Omental fat pad (tissue), 3 donors: ENCODE measurements at regions not wholly inside any gene's neighbourhood (a gene's known extent, or its start where the extent isn't known, plus 50 kb on each side); places are given as distances from the start of the nearest gene placed in this dataset.

ENCODE experiments used
- ATAC-seq: fragments of 150-250 bp; one replicate; pipeline ENCODE4 v1.9.1; 2016; ENCODE audit warnings: mild to moderate bottlenecking, moderate library complexity; ENCODE audit not compliant: low FRiP score
- DNase-seq: peaks from one replicate; pipeline ENCODE4 v3.0.0-alpha.2; 2019; ENCODE audit warnings: low spot score
- CTCF ChIP-seq, 3 donors: fragments of 450-650 bp; IDR thresholded peaks; one replicate each; pipeline ENCODE4 v1.5.1; 2016 to 2017; ENCODE audit warnings: antibody characterized with exemption in 3 of 3, mild to moderate bottlenecking in 3 of 3, moderate library complexity in 2 of 3

GRCh38 chr3:105988540-105989212 lies 119.9 kb upstream of the CBLB start:
- TF ChIP-seq CTCF (IDR thresholded peaks at IDR 0.05), result no peak
- ATAC-seq (no peak), DNase-seq (no peak)

- DNase-seq, result no peak
- no peak for TF ChIP-seq CTCF (IDR thresholded peaks at IDR 0.05)
- no peak for ATAC-seq
These were observed 128.0 kb upstream of the CBLB start for GRCh38 chr3:105996781-105997180.

GRCh38 chr3:105997466-105997799 lies 128.6 kb upstream of the CBLB start:
- DNase-seq, result no peak
- no peak for ATAC-seq
- TF ChIP-seq CTCF (IDR thresholded peaks at IDR 0.05), result no peak

GRCh38 chr3:105997800-105998526 lies 129.2 kb upstream of the CBLB start:
- ATAC-seq (peak; percentile 91), DNase-seq (no peak)
- TF ChIP-seq CTCF (IDR thresholded peaks at IDR 0.05), result no peak

- no peak for DNase-seq
These were observed 131.0 kb upstream of the CBLB start for GRCh38 chr3:105999856-106000255.

GRCh38 chr3:106001923-106002322 lies 133.1 kb upstream of the CBLB start:
- DNase-seq (no peak), ATAC-seq (no peak)
- TF ChIP-seq CTCF (IDR thresholded peaks at IDR 0.05), result no peak

More at GRCh38 chr3:105999856-106000255, 131.0 kb upstream of the CBLB start:
- no peak for TF ChIP-seq CTCF (IDR thresholded peaks at IDR 0.05)
- no peak for ATAC-seq

GRCh38 chr3:106004137-106004681 lies 135.4 kb upstream of the CBLB start:
- no peak for TF ChIP-seq CTCF (IDR thresholded peaks at IDR 0.05)
- ATAC-seq (peak; percentile 82), DNase-seq (no peak)
